ENCODE measurements at regions not wholly inside any gene's neighbourhood (a gene's known extent, or its start where the extent isn't known, plus 50 kb on each side); places are given as distances from the start of the nearest gene placed in this dataset.

DNA sequence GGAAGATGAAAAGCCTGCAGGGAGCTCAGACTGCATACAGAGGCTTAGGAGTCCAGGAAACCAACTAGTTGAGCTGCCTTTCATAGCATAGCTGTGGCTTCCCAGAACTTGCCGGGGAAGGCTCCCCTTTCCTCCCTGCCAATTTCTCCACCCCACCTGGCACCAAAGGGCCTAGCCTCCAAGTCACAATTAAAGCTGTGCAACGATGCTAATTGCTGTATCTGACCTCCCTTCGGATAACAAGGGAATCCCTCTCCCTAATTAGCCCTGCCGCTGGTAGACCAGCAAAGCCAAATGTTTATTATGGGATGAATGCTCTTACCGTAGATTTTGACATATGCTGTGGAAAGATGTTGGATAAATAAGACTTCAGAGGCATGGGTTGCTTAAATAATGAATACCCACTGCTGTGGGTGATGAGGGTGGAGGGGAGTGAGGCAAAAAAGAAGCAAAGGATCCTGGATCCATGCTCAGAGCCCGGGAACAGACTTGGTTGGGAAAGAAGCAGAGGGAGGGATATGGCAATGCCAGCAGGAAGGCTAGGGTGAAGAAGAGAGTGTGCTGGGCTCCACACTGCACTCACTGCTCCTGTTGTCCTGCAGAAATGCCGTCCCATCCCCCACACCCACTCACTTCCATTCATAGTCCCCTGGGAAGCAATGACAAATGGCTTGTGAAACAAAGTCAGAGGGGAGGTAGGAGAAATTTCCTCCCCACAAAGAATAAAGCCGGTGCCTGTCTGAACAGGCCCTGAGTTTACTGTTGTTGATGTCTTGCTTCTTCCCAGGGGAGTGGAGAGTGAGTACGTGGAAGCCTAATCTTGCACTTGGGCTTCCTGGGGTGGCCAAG is 608.1 kb upstream of the CADM1 start:
- no peaks in the 10 kb centered on the region for H3K4me1 Mint-ChIP-seq
- no peak overlapping the region for H3K27ac Mint-ChIP-seq
- no peaks in the 10 kb centered on the region for H3K36me3 Mint-ChIP-seq
- H3K9me3 Mint-ChIP-seq = peaks cover 9% of the 10 kb centered on the region
- peaks cover 22% of the 10 kb centered on the region for H3K27me3 Mint-ChIP-seq
- no peak for ATAC-seq
- no peak overlapping the region for H3K4me3 Mint-ChIP-seq

DNA sequence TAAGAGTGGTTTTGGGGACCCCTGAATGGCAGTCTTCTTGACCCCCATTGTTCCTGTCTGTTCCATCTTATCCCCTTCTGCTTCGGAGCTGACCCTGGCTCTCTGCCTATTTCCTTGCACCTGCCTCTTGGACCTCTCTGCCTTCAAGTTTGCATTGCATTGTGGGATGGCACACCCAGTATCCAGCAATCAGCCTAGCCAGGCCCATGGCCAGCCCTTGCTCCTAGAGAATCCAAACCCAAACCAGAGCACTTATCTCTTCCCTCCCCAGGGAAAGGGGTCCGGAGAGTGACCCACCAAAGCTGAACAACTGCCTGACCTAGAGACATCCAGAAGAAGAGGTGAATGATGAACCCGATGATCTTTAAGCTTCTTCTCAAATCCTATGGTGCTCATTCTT is 607.3 kb upstream of the CADM1 start:
- no peaks in the 10 kb centered on the region for H3K36me3 Mint-ChIP-seq
- H3K27ac Mint-ChIP-seq = no peak overlapping the region
- ATAC-seq = no peak
- peaks cover 22% of the 10 kb centered on the region for H3K27me3 Mint-ChIP-seq
- no peak overlapping the region for H3K4me3 Mint-ChIP-seq
- peaks cover 7% of the 10 kb centered on the region for H3K9me3 Mint-ChIP-seq
- H3K4me1 Mint-ChIP-seq = no peaks in the 10 kb centered on the region

DNA sequence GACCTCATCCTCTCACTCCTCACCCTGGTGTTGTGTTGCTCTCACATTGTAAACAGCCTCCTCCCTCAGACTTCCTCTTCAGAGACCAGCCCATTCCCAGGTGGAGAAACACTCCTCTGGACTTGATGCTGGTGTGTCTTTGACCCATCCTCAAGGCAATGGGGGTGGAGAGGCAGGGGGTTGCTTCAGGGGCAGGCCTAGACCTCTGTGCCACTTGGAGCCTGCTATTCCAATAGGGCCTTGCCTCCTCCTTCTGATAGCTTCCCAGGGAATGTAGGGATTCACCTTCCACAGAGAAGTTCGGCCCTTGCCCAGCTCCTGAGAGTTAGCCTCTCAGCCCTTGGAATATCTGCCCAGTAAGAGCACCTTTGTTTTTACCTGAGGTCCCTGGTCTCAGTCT is 606.6 kb upstream of the CADM1 start:
- H3K4me3 Mint-ChIP-seq = no peak overlapping the region
- H3K36me3 Mint-ChIP-seq = no peaks in the 10 kb centered on the region
- no peak overlapping the region for H3K27ac Mint-ChIP-seq
- peaks cover 7% of the 10 kb centered on the region for H3K9me3 Mint-ChIP-seq
- peaks cover 22% of the 10 kb centered on the region for H3K27me3 Mint-ChIP-seq
- H3K4me1 Mint-ChIP-seq = no peaks in the 10 kb centered on the region
- ATAC-seq = no peak

DNA sequence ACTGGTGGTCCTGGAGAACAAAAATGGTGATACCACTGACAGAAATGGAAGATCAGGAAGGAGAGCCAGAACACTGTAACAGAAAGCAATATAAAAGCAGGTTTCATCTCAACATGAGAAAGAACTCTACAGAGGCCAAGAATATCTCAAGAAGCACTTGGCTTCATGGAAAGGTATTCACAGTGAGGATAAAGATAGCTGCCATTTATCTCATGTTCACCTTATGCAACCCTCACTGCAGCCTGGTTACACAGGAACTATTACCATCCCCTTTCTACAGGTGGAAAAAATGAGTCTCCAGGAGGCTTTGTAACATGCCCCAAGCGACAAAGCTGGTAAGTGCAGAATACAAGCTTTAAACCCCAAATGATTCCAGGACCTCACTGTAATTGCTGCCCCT is 606.1 kb upstream of the CADM1 start:
- H3K9me3 Mint-ChIP-seq = peaks cover 7% of the 10 kb centered on the region
- no peak for ATAC-seq
- H3K27ac Mint-ChIP-seq = no peak overlapping the region
- no peaks in the 10 kb centered on the region for H3K36me3 Mint-ChIP-seq
- H3K4me1 Mint-ChIP-seq = no peaks in the 10 kb centered on the region
- H3K4me3 Mint-ChIP-seq = no peak overlapping the region
- peaks cover 22% of the 10 kb centered on the region for H3K27me3 Mint-ChIP-seq

DNA sequence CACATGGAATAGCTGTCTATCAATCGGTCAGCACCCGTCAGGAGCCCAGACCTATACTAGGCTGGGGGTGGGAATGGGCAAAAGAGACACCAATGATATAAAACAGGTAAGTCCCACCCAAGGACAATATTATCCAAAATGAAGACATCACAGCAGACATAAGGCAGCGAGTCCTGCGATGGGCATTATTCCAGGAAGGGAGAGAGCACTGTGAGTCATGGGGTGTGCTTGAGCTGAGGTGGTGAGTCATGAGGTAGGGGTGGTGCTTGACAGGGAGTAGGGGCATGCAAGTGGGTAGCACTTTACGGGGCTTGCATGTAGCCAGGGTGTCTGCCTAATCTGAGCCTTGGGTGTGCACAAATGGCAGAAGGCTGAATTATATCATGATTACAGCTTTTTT is 605.0 kb upstream of the CADM1 start:
- no peak overlapping the region for H3K4me3 Mint-ChIP-seq
- peaks cover 7% of the 10 kb centered on the region for H3K9me3 Mint-ChIP-seq
- H3K36me3 Mint-ChIP-seq = no peaks in the 10 kb centered on the region
- no peak for ATAC-seq
- no peaks in the 10 kb centered on the region for H3K4me1 Mint-ChIP-seq
- H3K27ac Mint-ChIP-seq = no peak overlapping the region
- peaks cover 19% of the 10 kb centered on the region for H3K27me3 Mint-ChIP-seq

DNA sequence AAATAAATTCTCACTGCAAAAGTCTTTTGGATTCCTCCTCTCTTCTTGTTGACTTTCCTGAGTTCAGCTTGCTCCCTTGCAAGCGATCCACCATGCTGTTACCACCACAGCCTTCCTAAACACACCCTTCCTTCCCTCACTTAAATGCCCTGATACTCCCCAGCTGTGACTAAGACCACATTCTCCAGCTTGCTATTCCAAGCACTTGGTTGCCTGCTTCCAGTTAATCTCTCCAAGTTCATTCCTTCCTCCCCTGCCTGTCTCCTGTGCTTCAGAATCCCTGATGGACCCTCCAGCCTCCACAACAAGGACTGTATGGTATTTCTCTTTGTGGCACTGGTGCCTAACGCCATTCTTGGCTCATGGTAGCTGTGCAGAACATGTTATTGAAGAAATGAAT is 603.9 kb upstream of the CADM1 start:
- Mint-ChIP-seq H3K9me3 (peaks cover 4% of the 10 kb centered on the region), H3K36me3 (no peaks in the 10 kb centered on the region), H3K27me3 (peaks cover 12% of the 10 kb centered on the region), H3K4me1 (no peaks in the 10 kb centered on the region), H3K4me3 (no peak overlapping the region), H3K27ac (no peak overlapping the region)
- no peak for ATAC-seq

DNA sequence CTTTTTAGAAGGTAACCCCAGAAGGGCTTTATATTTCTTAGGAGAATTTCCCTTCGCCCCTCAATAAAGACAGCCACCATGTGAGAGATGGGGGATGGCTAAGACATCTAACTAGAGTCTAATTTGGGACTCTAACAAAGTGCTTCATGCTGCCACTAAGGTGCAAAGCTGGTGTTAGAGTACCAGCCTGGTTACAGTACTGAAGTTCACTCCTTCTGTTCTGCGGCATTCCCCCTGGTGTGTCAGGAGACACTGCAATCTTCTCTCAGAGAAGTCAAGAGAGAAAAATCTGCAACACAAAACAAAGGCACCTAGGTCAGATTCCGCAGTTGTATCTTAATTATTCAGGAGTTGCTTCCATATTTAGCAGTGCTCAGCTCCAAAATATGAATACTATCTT is 603.0 kb upstream of the CADM1 start:
- peaks cover 4% of the 10 kb centered on the region for H3K9me3 Mint-ChIP-seq
- no peak overlapping the region for H3K4me3 Mint-ChIP-seq
- H3K27me3 Mint-ChIP-seq = peaks cover 12% of the 10 kb centered on the region
- no peaks in the 10 kb centered on the region for H3K4me1 Mint-ChIP-seq
- H3K36me3 Mint-ChIP-seq = no peaks in the 10 kb centered on the region
- H3K27ac Mint-ChIP-seq = no peak overlapping the region
- ATAC-seq = no peak

DNA sequence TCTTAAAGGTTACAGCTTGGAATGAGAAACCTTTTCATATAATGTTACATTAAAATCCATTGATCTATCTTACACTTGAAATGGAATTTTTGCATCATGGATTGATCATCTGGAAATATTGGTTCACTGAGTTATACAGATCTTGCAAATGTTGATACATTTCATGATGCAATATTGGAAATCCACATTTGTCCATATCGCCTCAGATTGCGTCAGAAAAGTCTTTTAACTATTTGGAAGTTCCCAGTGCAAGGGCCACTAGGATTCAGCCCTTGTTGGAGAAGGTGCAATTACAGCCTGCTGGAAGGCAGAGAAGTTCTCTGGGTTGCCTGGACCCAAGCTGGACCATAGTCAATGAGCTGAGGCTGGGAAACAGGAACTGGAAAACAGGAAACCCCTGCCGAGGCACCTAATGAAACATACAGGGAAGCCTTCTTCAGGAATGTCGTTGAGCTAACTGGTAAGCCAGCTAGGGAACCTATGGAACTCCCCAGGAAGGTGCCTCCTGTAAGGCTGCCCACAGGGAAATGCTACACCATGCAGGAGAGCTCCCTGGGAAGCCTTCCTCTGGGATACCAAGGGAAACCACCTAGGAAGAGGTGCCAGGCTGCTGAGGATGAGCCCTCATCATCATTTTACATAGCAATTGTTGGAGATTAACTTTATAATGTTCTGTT is 600.4 kb upstream of the CADM1 start:
- no peak overlapping the region for H3K4me3 Mint-ChIP-seq
- no peak for ATAC-seq
- peaks cover 12% of the 10 kb centered on the region for H3K27me3 Mint-ChIP-seq
- H3K9me3 Mint-ChIP-seq = peaks cover 4% of the 10 kb centered on the region
- H3K27ac Mint-ChIP-seq = no peak overlapping the region
- H3K4me1 Mint-ChIP-seq = no peaks in the 10 kb centered on the region
- no peaks in the 10 kb centered on the region for H3K36me3 Mint-ChIP-seq

DNA sequence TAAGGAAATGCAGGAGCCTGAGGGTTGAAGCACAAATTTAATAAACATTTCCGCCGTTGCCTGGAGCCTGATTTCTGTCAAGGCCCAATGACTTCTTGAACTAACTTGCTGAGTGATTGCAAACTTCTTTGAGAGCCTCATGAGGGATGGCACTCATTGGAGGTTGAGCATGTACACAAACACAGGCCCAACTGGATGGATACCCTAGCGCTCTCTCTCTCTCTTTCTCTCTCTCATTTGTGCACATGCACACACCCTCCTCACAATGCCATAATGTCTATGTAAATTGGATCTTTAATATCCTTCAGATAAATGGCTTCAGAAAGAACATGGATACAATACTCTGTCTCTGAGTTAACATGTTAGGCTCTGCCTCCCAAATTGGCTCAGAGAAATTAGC is 597.7 kb upstream of the CADM1 start:
- H3K27ac Mint-ChIP-seq = no peak overlapping the region
- no peak for ATAC-seq
- H3K9me3 Mint-ChIP-seq = no peaks in the 10 kb centered on the region
- H3K27me3 Mint-ChIP-seq = peaks cover 3% of the 10 kb centered on the region
- no peaks in the 10 kb centered on the region for H3K4me1 Mint-ChIP-seq
- H3K36me3 Mint-ChIP-seq = no peaks in the 10 kb centered on the region
- H3K4me3 Mint-ChIP-seq = no peak overlapping the region

DNA sequence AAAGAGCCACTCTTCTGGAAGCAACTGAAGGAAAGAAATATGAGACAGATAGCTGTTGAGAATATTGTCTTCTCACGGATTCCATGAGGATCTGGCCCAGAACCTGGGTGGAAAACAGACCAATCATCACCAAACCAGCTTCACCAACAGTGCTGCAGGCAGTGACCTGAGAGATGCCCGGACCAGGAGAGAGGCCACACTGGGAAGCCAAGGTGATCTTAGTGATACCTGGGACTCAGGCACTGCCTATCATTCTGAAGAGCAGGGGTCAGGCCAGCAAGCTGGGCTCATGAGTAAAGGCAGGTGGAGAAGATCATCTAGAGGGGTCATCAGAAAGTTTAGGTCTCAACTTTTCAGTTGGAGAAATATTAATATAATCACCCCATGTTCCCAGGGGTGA is 595.8 kb upstream of the CADM1 start:
- no peaks in the 10 kb centered on the region for H3K36me3 Mint-ChIP-seq
- no peaks in the 10 kb centered on the region for H3K9me3 Mint-ChIP-seq
- no peak for ATAC-seq
- H3K27me3 Mint-ChIP-seq = peaks cover 21% of the 10 kb centered on the region
- H3K4me3 Mint-ChIP-seq = no peak overlapping the region
- no peaks in the 10 kb centered on the region for H3K4me1 Mint-ChIP-seq
- no peak overlapping the region for H3K27ac Mint-ChIP-seq

DNA sequence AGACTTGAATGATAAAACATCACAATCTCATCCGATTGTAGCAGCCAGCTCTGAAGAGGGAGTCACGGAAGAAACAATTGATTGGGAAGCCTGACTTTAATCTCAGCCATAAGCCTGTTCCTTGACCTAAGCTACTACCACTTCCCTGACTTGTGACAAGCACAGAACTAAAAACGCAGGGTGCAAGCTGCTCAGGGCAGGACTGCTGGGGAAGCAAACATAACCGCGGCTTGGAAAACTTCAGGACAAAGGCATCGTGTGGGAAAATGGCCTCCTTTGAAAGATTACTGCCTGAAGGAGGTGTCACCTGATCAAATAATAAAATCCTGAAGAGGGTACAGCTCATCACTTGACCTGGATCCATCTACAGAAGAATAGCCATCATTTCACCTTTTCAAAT is 595.3 kb upstream of the CADM1 start:
- Mint-ChIP-seq H3K27me3 (peaks cover 25% of the 10 kb centered on the region), H3K9me3 (no peaks in the 10 kb centered on the region), H3K4me3 (no peak overlapping the region), H3K36me3 (no peaks in the 10 kb centered on the region), H3K4me1 (no peaks in the 10 kb centered on the region), H3K27ac (no peak overlapping the region)
- ATAC-seq = no peak

DNA sequence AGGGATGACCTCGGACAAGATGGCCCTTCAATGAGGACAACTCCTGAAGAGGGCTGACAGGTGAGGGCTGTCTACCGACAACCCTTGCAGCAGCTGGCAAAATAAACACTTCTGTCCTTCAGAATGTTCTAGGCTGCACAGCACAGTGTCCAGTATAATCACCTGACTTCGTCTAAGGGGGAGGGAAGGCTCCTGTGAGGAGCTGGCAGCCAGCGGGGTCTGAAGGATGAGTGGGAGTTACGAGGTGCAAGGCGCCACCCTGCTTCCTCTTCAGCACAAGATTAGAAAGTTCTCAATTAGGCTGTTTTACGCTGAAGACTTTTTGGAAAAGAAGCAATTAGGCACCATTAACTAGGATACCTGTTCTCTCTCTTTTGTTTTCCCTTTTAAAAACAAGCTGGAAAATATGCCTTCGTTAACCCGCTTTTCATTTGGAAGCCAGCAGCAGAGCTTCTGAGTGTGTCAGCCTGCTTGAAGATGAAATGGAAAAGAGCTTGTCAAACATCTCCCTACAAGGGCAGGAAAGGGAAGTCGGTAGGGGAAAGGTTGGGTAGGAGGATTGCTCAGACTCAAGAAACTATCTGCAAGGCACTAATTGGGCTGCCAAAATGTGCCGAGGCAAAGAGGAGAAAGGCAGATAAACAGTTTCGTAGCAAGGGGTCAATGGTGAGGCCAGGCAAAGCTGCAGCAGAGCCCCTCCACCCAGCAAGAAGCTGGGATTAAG is 592.2 kb upstream of the CADM1 start:
- ATAC-seq = no peak

DNA sequence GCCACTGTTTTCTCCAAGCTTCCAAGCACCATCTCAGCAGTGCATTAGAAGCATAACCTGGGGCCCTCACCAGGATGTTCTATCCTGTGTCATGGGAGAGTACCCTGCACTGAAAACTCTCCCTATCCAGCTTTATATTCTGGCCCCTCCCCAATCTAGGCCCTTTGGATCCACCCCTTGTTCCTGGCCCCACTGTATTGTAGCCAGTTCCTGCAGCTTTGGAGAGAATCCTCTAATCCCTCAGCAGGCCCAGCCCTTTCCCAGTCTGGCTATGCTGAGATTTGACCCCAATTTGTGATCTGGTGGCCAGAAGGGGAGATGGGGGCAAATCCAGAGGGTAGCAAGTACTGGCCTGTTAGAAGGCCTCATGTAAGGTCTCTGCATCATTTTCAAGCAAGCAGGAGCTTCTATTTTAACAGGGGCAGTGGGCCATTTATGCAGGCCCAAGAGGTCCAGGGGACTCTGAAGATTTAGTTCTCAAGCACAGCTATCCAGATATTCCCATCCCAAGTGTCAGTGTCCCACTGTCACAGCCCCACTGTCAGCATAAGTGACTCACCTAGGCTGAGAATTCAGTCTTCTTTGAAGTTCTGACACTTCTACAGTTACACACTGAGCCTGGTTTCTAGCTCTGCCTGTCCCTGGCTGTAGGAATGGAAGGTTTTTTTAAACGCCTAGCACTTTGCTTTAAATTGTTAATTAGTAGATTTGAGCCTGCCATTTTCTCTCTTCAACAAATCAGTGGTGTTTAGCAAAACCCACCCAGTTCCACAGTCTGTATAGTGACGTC is 589.5 kb upstream of the CADM1 start:
- no peak overlapping the region for H3K27ac Mint-ChIP-seq
- no peak overlapping the region for H3K4me3 Mint-ChIP-seq
- H3K27me3 Mint-ChIP-seq = peaks cover 28% of the 10 kb centered on the region
- H3K4me1 Mint-ChIP-seq = no peaks in the 10 kb centered on the region
- no peak for ATAC-seq
- H3K36me3 Mint-ChIP-seq = no peaks in the 10 kb centered on the region
- no peaks in the 10 kb centered on the region for H3K9me3 Mint-ChIP-seq

More for the DNA sequence above, 592.2 kb upstream of the CADM1 start:
- Mint-ChIP-seq H3K9me3 (no peaks in the 10 kb centered on the region), H3K27ac (no peak overlapping the region), H3K4me1 (no peaks in the 10 kb centered on the region), H3K27me3 (peaks cover 28% of the 10 kb centered on the region), H3K36me3 (no peaks in the 10 kb centered on the region), H3K4me3 (no peak overlapping the region)

DNA sequence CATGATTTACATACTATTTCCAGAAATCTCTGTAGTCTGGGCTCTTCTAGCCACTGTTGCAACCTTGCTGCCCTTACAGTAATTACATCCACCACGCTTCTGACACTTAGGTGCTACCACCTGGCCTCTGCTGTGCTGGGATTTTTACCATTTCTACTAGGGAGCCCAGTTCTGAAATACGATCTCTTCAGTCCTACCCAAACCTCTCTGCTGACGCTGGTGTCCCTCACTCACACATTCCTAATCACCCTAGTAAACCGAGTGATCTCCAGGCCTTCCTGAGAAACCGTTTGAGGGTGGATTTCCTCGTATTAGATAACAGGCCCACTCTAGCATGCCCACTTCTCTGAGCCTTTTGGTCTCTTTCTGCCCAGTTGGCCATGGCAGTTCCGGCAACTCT is 588.9 kb upstream of the CADM1 start:
- H3K27me3 Mint-ChIP-seq = peaks cover 28% of the 10 kb centered on the region

DNA sequence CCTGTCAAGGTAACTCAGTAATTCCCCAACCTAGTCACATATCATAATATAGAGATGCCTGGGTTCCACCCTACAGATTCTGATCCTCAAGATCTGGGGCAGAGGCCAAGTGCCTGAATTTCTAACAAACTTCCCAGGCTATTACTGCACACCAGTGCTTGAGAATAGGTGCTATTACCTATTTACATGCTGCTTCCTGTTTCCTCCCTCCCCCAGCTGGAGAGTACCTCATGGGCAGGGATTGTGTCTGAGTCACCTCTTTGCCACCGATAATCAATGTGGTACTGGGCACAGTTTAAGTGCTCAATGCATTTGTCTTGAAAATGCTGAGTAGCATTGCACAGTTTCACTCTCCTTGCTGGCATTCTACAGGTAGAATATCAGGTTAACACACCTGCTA is 582.2 kb upstream of the CADM1 start:
- peaks cover 3% of the 10 kb centered on the region for H3K9me3 Mint-ChIP-seq
- no peaks in the 10 kb centered on the region for H3K4me1 Mint-ChIP-seq
- no peak overlapping the region for H3K27ac Mint-ChIP-seq
- no peaks in the 10 kb centered on the region for H3K36me3 Mint-ChIP-seq
- no peak overlapping the region for H3K4me3 Mint-ChIP-seq
- no peak for ATAC-seq
- H3K27me3 Mint-ChIP-seq = peaks cover 19% of the 10 kb centered on the region

More for the DNA sequence above, 588.9 kb upstream of the CADM1 start:
- H3K36me3 Mint-ChIP-seq = no peaks in the 10 kb centered on the region
- H3K9me3 Mint-ChIP-seq = peaks cover 3% of the 10 kb centered on the region
- no peak for ATAC-seq
- no peak overlapping the region for H3K27ac Mint-ChIP-seq
- no peak overlapping the region for H3K4me3 Mint-ChIP-seq
- no peaks in the 10 kb centered on the region for H3K4me1 Mint-ChIP-seq
